H9 (cell line): ENCODE measurements at regions not wholly inside any gene's neighbourhood (a gene's known extent, or its start where the extent isn't known, plus 50 kb on each side); places are given as distances from the start of the nearest gene placed in this dataset.

ENCODE experiments used
- DNase-seq: peaks from one replicate; pipeline ENCODE4 v3.0.0-alpha.2; 2017
- H2AFZ ChIP-seq: one replicate; pipeline ENCODE4 v1.6.1; 2013; ENCODE audit warnings: mild to moderate bottlenecking, low read length, control low read depth, moderate library complexity
- H2AK5ac ChIP-seq: 2 replicates; pipeline ENCODE4 v1.6.1; 2013; ENCODE audit warnings: low read length, control low read depth, mixed read lengths; ENCODE audit not compliant: insufficient read length
- H2BK120ac ChIP-seq: one replicate; pipeline ENCODE4 v1.6.1; 2013; ENCODE audit warnings: low read depth, mild to moderate bottlenecking, low read length, control low read depth, inconsistent platforms; ENCODE audit not compliant: poor library complexity, severe bottlenecking
- H2BK12ac ChIP-seq: 2 replicates; pipeline ENCODE4 v1.6.1; 2013; ENCODE audit warnings: low read length, control low read depth, mixed read lengths, low read depth; ENCODE audit not compliant: insufficient read length
- H2BK15ac ChIP-seq: 2 replicates; pipeline ENCODE4 v1.6.1; 2013; ENCODE audit warnings: low read depth, low read length, control low read depth
- H2BK20ac ChIP-seq: one replicate; pipeline ENCODE4 v1.6.1; 2013; ENCODE audit warnings: low read depth, mild to moderate bottlenecking, low read length, control low read depth, inconsistent platforms; ENCODE audit not compliant: poor library complexity, severe bottlenecking
- H2BK5ac ChIP-seq: 2 replicates; pipeline ENCODE4 v1.6.1; 2013; ENCODE audit warnings: low read length, control low read depth, mixed read lengths; ENCODE audit not compliant: insufficient read length
- H3K14ac ChIP-seq: 2 replicates; pipeline ENCODE4 v1.6.1; 2013; ENCODE audit warnings: low read length, control low read depth; ENCODE audit not compliant: insufficient read depth
- H3K18ac ChIP-seq: 2 replicates; pipeline ENCODE4 v1.6.1; 2013; ENCODE audit warnings: low read depth, mild to moderate bottlenecking, mixed read lengths, low read length, control low read depth; ENCODE audit not compliant: insufficient read length
- H3K23ac ChIP-seq: 2 replicates; pipeline ENCODE4 v1.6.1; 2013; ENCODE audit warnings: low read length, control low read depth, mixed read lengths, low read depth; ENCODE audit not compliant: insufficient read length
- H3K23me2 ChIP-seq: 2 replicates; pipeline ENCODE4 v1.6.1; 2013; ENCODE audit warnings: low read depth, mild to moderate bottlenecking, mixed read lengths, low read length, control low read depth; ENCODE audit not compliant: insufficient read length, poor library complexity, severe bottlenecking
- H3K27ac ChIP-seq: 2 replicates; pipeline ENCODE4 v1.5.1; 2013; ENCODE audit warnings: low read length, control low read depth, mixed read lengths, low read depth; ENCODE audit not compliant: insufficient read length
- H3K27me3 ChIP-seq: 2 replicates; pipeline ENCODE4 v1.6.1; 2013; ENCODE audit warnings: low read length, control low read depth, inconsistent platforms; ENCODE audit not compliant: insufficient read depth
- H3K4ac ChIP-seq: 2 replicates; pipeline ENCODE4 v1.6.1; 2013; ENCODE audit warnings: low read depth, mild to moderate bottlenecking, control low read depth, inconsistent platforms, low read length, moderate library complexity
- H3K4me1 ChIP-seq: 2 replicates; pipeline ENCODE4 v1.6.1; 2013; ENCODE audit warnings: low read length, control low read depth, inconsistent platforms; ENCODE audit not compliant: insufficient read depth
- H3K4me2 ChIP-seq: 2 replicates; pipeline ENCODE4 v1.6.1; 2013; ENCODE audit warnings: low read length, control low read depth, mixed read lengths; ENCODE audit not compliant: insufficient read length, insufficient read depth
- H3K56ac ChIP-seq: 2 replicates; pipeline ENCODE4 v1.6.1; 2013; ENCODE audit warnings: low read depth, mild to moderate bottlenecking, mixed read lengths, low read length, control low read depth; ENCODE audit not compliant: insufficient read length
- H3K79me1 ChIP-seq: 2 replicates; pipeline ENCODE4 v1.6.1; 2013; ENCODE audit warnings: low read depth, mild to moderate bottlenecking, moderate library complexity, low read length, control low read depth, inconsistent platforms; ENCODE audit not compliant: insufficient read depth, poor library complexity, severe bottlenecking
- H3K79me2 ChIP-seq: 2 replicates; pipeline ENCODE4 v1.6.1; 2013; ENCODE audit warnings: low read length, control low read depth, inconsistent platforms; ENCODE audit not compliant: insufficient read depth
- H3K9ac ChIP-seq: 2 replicates; pipeline ENCODE4 v1.6.1; 2013; ENCODE audit warnings: low read length, control low read depth, mixed read lengths; ENCODE audit not compliant: insufficient read length; ENCODE audit errors: extremely low read depth
- H3K9me3 ChIP-seq: one replicate; pipeline ENCODE4 v1.6.1; 2013; ENCODE audit warnings: low read depth, low read length, inconsistent platforms; ENCODE audit not compliant: control insufficient read depth
- H3T11ph ChIP-seq: one replicate; pipeline ENCODE4 v1.6.1; 2013; ENCODE audit warnings: mild to moderate bottlenecking, low read length, control low read depth, inconsistent platforms
- H4K20me1 ChIP-seq: one replicate; pipeline ENCODE4 v1.6.1; 2013; ENCODE audit not compliant: control insufficient read depth, insufficient read length, insufficient read depth
- H4K5ac ChIP-seq: 2 replicates; pipeline ENCODE4 v1.6.1; 2013; ENCODE audit warnings: low read depth, mild to moderate bottlenecking, mixed read lengths, low read length, control low read depth; ENCODE audit not compliant: insufficient read length
- H4K8ac ChIP-seq: replicated peaks from 2 replicates; pipeline ENCODE4 v1.6.1; 2013; ENCODE audit warnings: low read length, control low read depth, mixed read lengths, low read depth; ENCODE audit not compliant: insufficient read length
- H4K91ac ChIP-seq: 2 replicates; pipeline ENCODE4 v1.6.1; 2013; ENCODE audit warnings: low read depth, mild to moderate bottlenecking, moderate library complexity, mixed read lengths, low read length, control low read depth; ENCODE audit not compliant: insufficient read length
- H3K27ac Mint-ChIP-seq, 3 experiments: 2 replicates in 2 of 3; 3 replicates in 1 of 3; pipeline ENCODE4 v1.8.0; 2020 to 2021; ENCODE audit warnings: mixed read lengths in 3 of 3, mild to moderate bottlenecking in 1 of 3, moderate library complexity in 1 of 3
- H3K27me3 Mint-ChIP-seq: 2 replicates; pipeline ENCODE4 v1.8.0; 2021; ENCODE audit warnings: low read depth, mild to moderate bottlenecking, moderate library complexity, mixed read lengths
- H3K36me3 Mint-ChIP-seq, 3 experiments: 2 replicates in 2 of 3; 3 replicates in 1 of 3; pipeline ENCODE4 v1.8.0; 2020 to 2021; ENCODE audit warnings: low read depth in 3 of 3, mixed read lengths in 3 of 3; ENCODE audit not compliant: insufficient read depth in 1 of 3
- H3K4me1 Mint-ChIP-seq, 2 experiments: 2 replicates each; pipeline ENCODE4 v1.8.0; 2020; ENCODE audit warnings: mixed read lengths in 2 of 2
- H3K4me3 Mint-ChIP-seq, 2 experiments: 2 replicates in 1 of 2; 3 replicates in 1 of 2; pipeline ENCODE4 v1.8.0; 2020 to 2021; ENCODE audit warnings: mild to moderate bottlenecking in 2 of 2, mixed read lengths in 2 of 2, moderate library complexity in 1 of 2
- H3K9me3 Mint-ChIP-seq, 2 experiments: 2 replicates in 1 of 2; 3 replicates in 1 of 2; pipeline ENCODE4 v1.8.0; 2020; ENCODE audit warnings: mild to moderate bottlenecking in 2 of 2, mixed read lengths in 2 of 2, moderate library complexity in 1 of 2
- WGBS: extraction: QIAGEN DNeasy Blood & Tissue Kit; methylation state at CpG from one replicate; pipeline ENCODE4 v1.1.7; 2013; ENCODE audit warnings: missing lambda C conversion rate, low lambda C conversion rate, mixed read lengths; ENCODE audit not compliant: insufficient read length; ENCODE audit errors: extremely low coverage; 5-methylcytosine and 5-hydroxymethylcytosine counted together
- TF ChIP-seq, protein P1 (sequence below): fragments of 200-600 bp; sonication (generic); conservative IDR thresholded peaks from 3 replicates; pipeline ENCODE4 v1.8.0; 2021; ENCODE audit warnings: antibody characterized with exemption, mild to moderate bottlenecking

DNA sequence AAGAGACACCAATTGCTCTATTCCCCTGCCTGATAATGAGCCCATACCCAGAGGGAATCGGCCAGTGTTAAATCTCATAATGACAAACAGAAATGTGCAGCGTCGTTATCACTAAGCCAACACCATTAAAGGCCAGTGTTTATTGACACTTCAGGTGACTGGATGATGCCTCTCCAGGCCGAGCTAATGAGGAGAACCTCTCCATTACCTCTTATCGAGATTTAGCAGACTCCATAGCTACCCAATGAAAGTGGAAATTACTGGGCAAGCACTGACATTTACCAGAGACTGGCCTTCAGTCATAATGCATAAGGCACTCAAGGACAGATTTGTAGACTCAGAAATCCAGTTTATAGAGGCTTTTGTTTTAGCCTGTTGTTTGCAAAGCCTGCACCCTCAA, 669.5 kb downstream of the MAFB start:
- Histone ChIP-seq H4K20me1 (no peaks in the 10 kb centered on the region), H3K23ac (no peak overlapping the region), H4K5ac (no peak overlapping the region), H3K18ac (no peak overlapping the region), H3K27ac (no peak overlapping the region), H2BK15ac (no peak overlapping the region), H3K4me2 (no peak overlapping the region), H3K4ac (no peak overlapping the region), H3K4me1 (no peaks in the 10 kb centered on the region), H3K9ac (no peak overlapping the region), H2BK20ac (no peak overlapping the region), H3K79me1 (no peaks in the 10 kb centered on the region), H2AFZ (no peak overlapping the region), H2BK12ac (no peak overlapping the region), H3K23me2 (no peaks in the 10 kb centered on the region), H3K9me3 (no peaks in the 10 kb centered on the region), H2BK120ac (no peak overlapping the region), H3T11ph (no peak overlapping the region), H3K14ac (no peak overlapping the region), H3K27me3 (no peaks in the 10 kb centered on the region), H4K8ac (no peak overlapping the region), H2BK5ac (no peak overlapping the region), H2AK5ac (no peak overlapping the region), H3K56ac (no peak overlapping the region), H4K91ac (no peak overlapping the region), H3K79me2 (no peaks in the 10 kb centered on the region)
- no peak overlapping the region for H3K4me3 Mint-ChIP-seq
- no peaks in the 10 kb centered on the region for H3K27me3 Mint-ChIP-seq
- TF ChIP-seq, protein P1, sequence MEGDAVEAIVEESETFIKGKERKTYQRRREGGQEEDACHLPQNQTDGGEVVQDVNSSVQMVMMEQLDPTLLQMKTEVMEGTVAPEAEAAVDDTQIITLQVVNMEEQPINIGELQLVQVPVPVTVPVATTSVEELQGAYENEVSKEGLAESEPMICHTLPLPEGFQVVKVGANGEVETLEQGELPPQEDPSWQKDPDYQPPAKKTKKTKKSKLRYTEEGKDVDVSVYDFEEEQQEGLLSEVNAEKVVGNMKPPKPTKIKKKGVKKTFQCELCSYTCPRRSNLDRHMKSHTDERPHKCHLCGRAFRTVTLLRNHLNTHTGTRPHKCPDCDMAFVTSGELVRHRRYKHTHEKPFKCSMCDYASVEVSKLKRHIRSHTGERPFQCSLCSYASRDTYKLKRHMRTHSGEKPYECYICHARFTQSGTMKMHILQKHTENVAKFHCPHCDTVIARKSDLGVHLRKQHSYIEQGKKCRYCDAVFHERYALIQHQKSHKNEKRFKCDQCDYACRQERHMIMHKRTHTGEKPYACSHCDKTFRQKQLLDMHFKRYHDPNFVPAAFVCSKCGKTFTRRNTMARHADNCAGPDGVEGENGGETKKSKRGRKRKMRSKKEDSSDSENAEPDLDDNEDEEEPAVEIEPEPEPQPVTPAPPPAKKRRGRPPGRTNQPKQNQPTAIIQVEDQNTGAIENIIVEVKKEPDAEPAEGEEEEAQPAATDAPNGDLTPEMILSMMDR = no peak
- no peaks in the 10 kb centered on the region for H3K4me1 Mint-ChIP-seq
- H3K9me3 Mint-ChIP-seq = no peaks in the 10 kb centered on the region; a peak in 1 of 5 replicates
- H3K27ac Mint-ChIP-seq = no peak overlapping the region
- WGBS = no CpG with 5 or more reads among the region's 5 CpGs
- no peak for DNase-seq
- H3K36me3 Mint-ChIP-seq = no peaks in the 10 kb centered on the region
